A549 (cell line): ENCODE measurements at regions not wholly inside any gene's neighbourhood (a gene's known extent, or its start where the extent isn't known, plus 50 kb on each side); places are given as distances from the start of the nearest gene placed in this dataset.
"Not testable (repeated sequence)": the region's sequence is repeated elsewhere in the genome, so short reads cannot be mapped to it uniquely, and the experiment has no call there.

Source experiments
- ATAC-seq, 2 experiments: fragments of 200-7000 bp in 1 of 2; fragments of >200 bp in 1 of 2; cut with Nextera tagmentation in 1 of 2; cut with Tn5 transposase in 1 of 2; 3 replicates each; pipeline versions ENCODE4 v1.8.0 to v1.9.1; 2018 to 2020; ENCODE audit warnings: mild to moderate bottlenecking in 1 of 2, moderate library complexity in 1 of 2
- CTCF ChIA-PET: fragments of 300-600 bp; sonication (Branson Sonifier 250); formaldehyde crosslinking; extraction: SDS; loops from one replicate; lab custom pipeline; 2021; ENCODE audit warnings: antibody characterized with exemption, inconsistent platforms; lab: Yijun Ruan, JAX
- POLR2A ChIA-PET: fragments of 350-600 bp; formaldehyde crosslinking; extraction: SDS; loops from one replicate; lab custom pipeline; 2021; ENCODE audit warnings: antibody characterized with exemption, inconsistent platforms; lab: Yijun Ruan, JAX
- DNase-seq, 2 experiments: peaks; one replicate each; pipeline versions ENCODE4 v3.0.0 to v3.0.0-alpha.2; 2011 to 2016; ENCODE audit warnings: low read depth in 1 of 2, low spot score in 1 of 2
- FAIRE-seq: peaks from 2 replicates; lab custom pipeline; 2011; peaks lifted over from hg19 to GRCh38; lab: Jason Lieb, UNC
- H3K27ac ChIP-seq, 2 experiments: fragments of >200 bp; sonication (Bioruptor Twin); formaldehyde crosslinking; 3 replicates each; pipeline ENCODE4 v1.5.1; 2016 to 2017
- H3K4me1 ChIP-seq: fragments of >200 bp; sonication (Bioruptor Twin); formaldehyde crosslinking; 3 replicates; pipeline ENCODE4 v1.6.1; 2016
- H3K4me2 ChIP-seq: fragments of >200 bp; sonication (Bioruptor Twin); formaldehyde crosslinking; 3 replicates; pipeline ENCODE4 v1.6.1; 2016
- H3K4me3 ChIP-seq: fragments of >200 bp; sonication (Bioruptor Twin); formaldehyde crosslinking; 3 replicates; pipeline ENCODE4 v1.5.1; 2016
- H3K9me3 ChIP-seq: fragments of >200 bp; sonication (Bioruptor Twin); formaldehyde crosslinking; 3 replicates; pipeline ENCODE4 v1.6.1; 2016
- ATOH8 ChIP-seq: fragments of 250-450 bp; sonication (Bioruptor Pico); IDR thresholded peaks from 2 replicates; pipeline ENCODE4 v1.5.0; 2020; ENCODE audit warnings: low read depth, mild to moderate bottlenecking, moderate library complexity
- CBX2 ChIP-seq: fragments of 200-600 bp; sonication (generic); IDR thresholded peaks from 2 replicates; pipeline ENCODE4 v1.6.1; 2016; ENCODE audit warnings: low read depth, mild to moderate bottlenecking, borderline replicate concordance
- CEBPB ChIP-seq, 2 experiments: fragments of >200 bp in 1 of 2; sonication (Bioruptor Twin) in 1 of 2; formaldehyde crosslinking in 1 of 2; IDR thresholded peaks; 2 replicates each; pipeline ENCODE4 v1.6.1; 2012 to 2016
- EHMT2 ChIP-seq: fragments of 200-600 bp; sonication (generic); IDR thresholded peaks from 2 replicates; pipeline ENCODE4 v1.6.1; 2016; ENCODE audit warnings: antibody characterized with exemption, low read depth, mild to moderate bottlenecking, moderate library complexity
- EP300 ChIP-seq, 2 experiments: fragments of >200 bp; sonication (Bioruptor Twin); formaldehyde crosslinking; IDR thresholded peaks; 2 replicates in 1 of 2; 3 replicates in 1 of 2; pipeline ENCODE4 v1.6.1; 2016 to 2017
- FOXS1 ChIP-seq: fragments of 250-450 bp; sonication (Bioruptor Pico); IDR thresholded peaks from 2 replicates; pipeline ENCODE4 v1.5.0; 2020; ENCODE audit warnings: mild to moderate bottlenecking, moderate library complexity
- GATA3 ChIP-seq: IDR thresholded peaks from 2 replicates; pipeline ENCODE4 v1.6.1; 2012; ENCODE audit warnings: borderline replicate concordance
- HOXB13 ChIP-seq: fragments of 250-450 bp; sonication (Bioruptor Pico); IDR thresholded peaks from 2 replicates; pipeline ENCODE4 v1.5.0; 2020; ENCODE audit warnings: low read depth, mild to moderate bottlenecking, moderate library complexity
- HOXB5 ChIP-seq: fragments of 250-450 bp; sonication (Bioruptor Pico); IDR thresholded peaks from 2 replicates; pipeline ENCODE4 v1.5.0; 2020; ENCODE audit warnings: mild to moderate bottlenecking, moderate library complexity
- JUN ChIP-seq, 2 experiments: fragments of >200 bp; sonication (Bioruptor Twin); formaldehyde crosslinking; IDR thresholded peaks; 2 replicates in 1 of 2; 3 replicates in 1 of 2; pipeline ENCODE4 v1.6.1; 2016 to 2017
- KDM1A ChIP-seq: fragments of 200-600 bp; sonication (generic); IDR thresholded peaks from 2 replicates; pipeline ENCODE4 v1.6.1; 2016; ENCODE audit warnings: low read depth, mild to moderate bottlenecking
- MAZ ChIP-seq: fragments of 150-350 bp; IDR thresholded peaks from 2 replicates; pipeline ENCODE4 v1.6.1; 2014; ENCODE audit warnings: antibody characterized with exemption, low read depth, low read length, borderline replicate concordance
- NPAS2 ChIP-seq: fragments of 250-450 bp; sonication (Bioruptor Pico); IDR thresholded peaks from 2 replicates; pipeline ENCODE4 v1.8.0; 2022; ENCODE audit warnings: mild to moderate bottlenecking, moderate library complexity, borderline replicate concordance
- NR3C1 ChIP-seq: fragments of >200 bp; sonication (Bioruptor Twin); formaldehyde crosslinking; IDR thresholded peaks from 3 replicates; pipeline ENCODE4 v1.6.1; 2017
- PHF8 ChIP-seq: fragments of 200-600 bp; sonication (generic); IDR thresholded peaks from 2 replicates; pipeline ENCODE4 v1.6.1; 2016; ENCODE audit warnings: low read depth, mild to moderate bottlenecking, antibody characterized with exemption, moderate library complexity, borderline replicate concordance
- POLR2A ChIP-seq: IDR thresholded peaks from 2 replicates; pipeline ENCODE4 v1.6.1; 2012; ENCODE audit warnings: mild to moderate bottlenecking, low read length
- RAD21 ChIP-seq, 2 experiments: fragments of >200 bp in 1 of 2; sonication (Bioruptor Twin) in 1 of 2; formaldehyde crosslinking in 1 of 2; IDR thresholded peaks in 1 of 2; conservative IDR thresholded peaks in 1 of 2; 2 replicates in 1 of 2; 3 replicates in 1 of 2; pipeline ENCODE4 v1.6.1; 2012 to 2018; ENCODE audit warnings: inconsistent platforms in 1 of 2
- RFX5 ChIP-seq: fragments of 450-650 bp; IDR thresholded peaks from 2 replicates; pipeline ENCODE4 v1.7.1; 2014; ENCODE audit warnings: antibody characterized with exemption, mild to moderate bottlenecking, moderate library complexity
- SMC3 ChIP-seq: fragments of >200 bp; sonication (Bioruptor Twin); formaldehyde crosslinking; IDR thresholded peaks from 3 replicates; pipeline ENCODE4 v1.6.1; 2018; ENCODE audit warnings: inconsistent platforms
- TFCP2L1 ChIP-seq: fragments of 250-450 bp; sonication (Bioruptor Pico); IDR thresholded peaks from 2 replicates; pipeline ENCODE4 v1.5.0; 2021; ENCODE audit warnings: mild to moderate bottlenecking
- USF2 ChIP-seq: fragments of 450-650 bp; IDR thresholded peaks from 2 replicates; pipeline ENCODE4 v1.6.1; 2014; ENCODE audit warnings: antibody characterized with exemption
- ZFP36 ChIP-seq: fragments of 450-650 bp; IDR thresholded peaks from 2 replicates; pipeline ENCODE4 v1.6.1; 2014; ENCODE audit warnings: borderline replicate concordance; ENCODE audit not compliant: partially characterized antibody
- WGBS: methylation state at CpG from one replicate; pipeline ENCODE4 v1.1.6; 2017; ENCODE audit errors: missing lambda C conversion rate; 5-methylcytosine and 5-hydroxymethylcytosine counted together
- TF ChIP-seq, protein P1 (sequence below): fragments of >200 bp; sonication (Bioruptor Twin); formaldehyde crosslinking; IDR thresholded peaks from 3 replicates; pipeline ENCODE4 v1.6.1; 2016
- TF ChIP-seq, protein P2 (sequence below): IDR thresholded peaks from 2 replicates; pipeline ENCODE4 v1.6.1; 2012

- TF ChIP-seq GATA3 = peak; percentile 84
- peak; percentile 38; the same call in 2 of the 3 replicates for TF ChIP-seq SMC3
- TF ChIP-seq EHMT2 = no peak
- TF ChIP-seq, protein P1, sequence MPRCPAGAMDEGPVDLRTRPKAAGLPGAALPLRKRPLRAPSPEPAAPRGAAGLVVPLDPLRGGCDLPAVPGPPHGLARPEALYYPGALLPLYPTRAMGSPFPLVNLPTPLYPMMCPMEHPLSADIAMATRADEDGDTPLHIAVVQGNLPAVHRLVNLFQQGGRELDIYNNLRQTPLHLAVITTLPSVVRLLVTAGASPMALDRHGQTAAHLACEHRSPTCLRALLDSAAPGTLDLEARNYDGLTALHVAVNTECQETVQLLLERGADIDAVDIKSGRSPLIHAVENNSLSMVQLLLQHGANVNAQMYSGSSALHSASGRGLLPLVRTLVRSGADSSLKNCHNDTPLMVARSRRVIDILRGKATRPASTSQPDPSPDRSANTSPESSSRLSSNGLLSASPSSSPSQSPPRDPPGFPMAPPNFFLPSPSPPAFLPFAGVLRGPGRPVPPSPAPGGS = peak; percentile 53; the same call in 1 of the 3 replicates
- TF ChIP-seq HOXB13 = no peak
- TF ChIP-seq ZFP36 = no peak
- peak in 1 of 2 experiments; percentile 62; a peak in 3 of 5 replicates for TF ChIP-seq JUN (IDR thresholded peaks at IDR 0.05)
- no peak for TF ChIP-seq CBX2
- peak; percentile 60 to 75; a peak in 2 of 5 replicates for TF ChIP-seq EP300 (IDR thresholded peaks at IDR 0.05)
- TF ChIP-seq FOXS1 (CRISPR knock-in tag) = no peak
- TF ChIP-seq, all 56 proteins: peak for 10
These were observed 60.2 kb upstream of the ATP2B1 start (continued) for GRCh38 chr12:89768586-89769482.

DNA sequence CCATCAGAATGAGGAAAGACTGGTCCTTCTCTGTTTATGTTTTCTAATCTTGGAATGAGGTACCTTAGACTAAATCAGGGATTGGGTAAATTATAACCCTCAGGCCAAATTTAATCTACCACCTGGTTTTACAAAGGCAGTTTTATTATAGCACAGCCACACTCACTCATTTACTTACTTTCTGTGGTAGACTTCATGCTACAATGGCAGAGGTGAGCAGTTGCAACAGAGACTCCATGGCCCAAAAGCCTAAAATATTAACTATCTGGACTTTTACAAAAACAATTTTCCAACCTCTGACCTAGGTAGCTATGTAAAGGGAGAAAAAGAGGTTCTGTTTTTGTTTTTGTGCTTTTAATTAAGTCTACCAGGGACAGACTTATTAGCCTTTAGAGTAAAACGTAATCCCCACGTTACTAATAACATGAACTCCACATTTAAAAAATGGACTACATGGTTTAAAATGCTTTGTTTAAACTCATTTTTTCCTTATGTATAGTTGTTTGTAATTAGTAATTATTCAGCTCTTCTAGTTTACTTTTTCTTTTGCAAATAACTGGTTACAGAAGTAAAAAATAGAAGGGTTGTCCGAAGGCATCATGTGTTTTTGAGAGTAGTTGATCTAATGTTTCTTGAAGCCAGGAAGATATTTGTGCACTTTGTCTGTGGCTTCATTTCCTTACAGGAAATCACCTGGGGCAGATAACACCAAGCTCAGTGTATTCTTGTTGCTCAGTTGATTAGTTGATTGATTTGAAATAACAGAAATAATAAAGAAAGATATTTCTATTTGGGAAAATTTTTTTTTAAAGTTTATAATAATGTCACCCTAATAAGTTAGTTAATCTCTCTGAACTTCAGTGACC lies 57.6 kb upstream of the ATP2B1 start:
- WGBS = 88% methylated on average over 3 of the region's 3 CpGs
- Histone ChIP-seq H3K9me3 (peaks cover 3% of the 10 kb centered on the region; the same call in 1 of the 3 replicates), H3K4me1 (peaks cover 18% of the 10 kb centered on the region), H3K4me3 (no peak overlapping the region), H3K27ac (no peak overlapping the region), H3K4me2 (no peak overlapping the region)
- TF ChIP-seq, protein P1 = no peak
- no peak for TF ChIP-seq MAZ
- TF ChIP-seq USF2 = no peak
- TF ChIP-seq CEBPB (IDR thresholded peaks at IDR 0.05) = no peak
- no peak for TF ChIP-seq POLR2A
- TF ChIP-seq ZFP36 = no peak
- no peak for TF ChIP-seq NR3C1
- no peak for TF ChIP-seq KDM1A
- no peak for TF ChIP-seq NPAS2 (CRISPR knock-in tag)
- TF ChIP-seq RAD21 (conservative IDR thresholded peaks at IDR 0.05 in 1 of 2, IDR thresholded peaks at IDR 0.05 in 1 of 2) = no peak
- TF ChIP-seq, protein P2, sequence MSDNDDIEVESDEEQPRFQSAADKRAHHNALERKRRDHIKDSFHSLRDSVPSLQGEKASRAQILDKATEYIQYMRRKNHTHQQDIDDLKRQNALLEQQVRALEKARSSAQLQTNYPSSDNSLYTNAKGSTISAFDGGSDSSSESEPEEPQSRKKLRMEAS = no peak
- no peak for TF ChIP-seq TFCP2L1
- TF ChIP-seq EP300 (IDR thresholded peaks at IDR 0.05) = no peak
- no peak for TF ChIP-seq PHF8
- TF ChIP-seq HOXB5 = no peak
- no peak for TF ChIP-seq ATOH8 (CRISPR knock-in tag)
- no peak for TF ChIP-seq RFX5
- no peak for TF ChIP-seq JUN (IDR thresholded peaks at IDR 0.05)
- no peak for DNase-seq
- no peak for FAIRE-seq
- ATAC-seq = no peak
- POLR2A ChIA-PET = interaction anchor here (0.8 kb wide), 1 partner anchor 57 kb away, joined by 3 read pairs; no protein-coding TSS in a partner anchor
- CTCF ChIA-PET = interaction anchor here (0.7 kb wide), 1 partner anchor 143 kb away, joined by 3 read pairs; no protein-coding TSS in a partner anchor

- POLR2A ChIA-PET, ATAC-seq, CTCF ChIA-PET, FAIRE-seq, H3K27ac ChIP-seq, H3K9me3 ChIP-seq, DNase-seq, H3K4me1 ChIP-seq, H3K4me2 ChIP-seq, H3K4me3 ChIP-seq: not testable (repeated sequence)
- 92% methylated on average over 4 of the region's 4 CpGs for WGBS
These were observed 55.5 kb upstream of the ATP2B1 start for GRCh38 chr12:89764164-89764563.
